Lung (tissue), 11 donors: ENCODE measurements at regions not wholly inside any gene's neighbourhood (a gene's known extent, or its start where the extent isn't known, plus 50 kb on each side); places are given as distances from the start of the nearest gene placed in this dataset.

Experiments
- ATAC-seq: fragments of 200-7000 bp; cut with Tn5 transposase; one replicate; pipeline ENCODE4 v1.9.1; 2020; ENCODE audit warnings: moderate number of reproducible peaks; ENCODE audit not compliant: insufficient read depth, low FRiP score
- DNase-seq, 3 donors: peaks; one replicate each; pipeline ENCODE4 v3.0.0-alpha.2; 2013 to 2017
- H3K27ac ChIP-seq, 2 donors: one replicate each; pipeline ENCODE4 v1.5.1; 2013; ENCODE audit warnings: mild to moderate bottlenecking in 2 of 2, moderate library complexity in 2 of 2, control low read depth in 1 of 2, inconsistent platforms in 1 of 2, low read depth in 1 of 2, low read length in 1 of 2
- H3K27me3 ChIP-seq, 3 donors: one replicate each; pipeline ENCODE4 v1.5.1; 2013; ENCODE audit warnings: low read length in 2 of 3; ENCODE audit not compliant: control insufficient read depth in 3 of 3, insufficient read depth in 3 of 3
- H3K36me3 ChIP-seq, 4 donors: one replicate each; pipeline ENCODE4 v1.5.1; 2013; ENCODE audit warnings: low read length in 4 of 4, mild to moderate bottlenecking in 1 of 4, moderate library complexity in 1 of 4; ENCODE audit not compliant: control insufficient read depth in 4 of 4, insufficient read depth in 4 of 4
- H3K4me1 ChIP-seq, 5 donors: one replicate each; pipeline ENCODE4 v1.5.1; 2013; ENCODE audit warnings: low read length in 5 of 5, mild to moderate bottlenecking in 2 of 5, moderate library complexity in 1 of 5; ENCODE audit not compliant: control insufficient read depth in 5 of 5, insufficient read depth in 5 of 5
- H3K4me3 ChIP-seq: one replicate; pipeline ENCODE4 v1.5.1; 2013; ENCODE audit warnings: mild to moderate bottlenecking, control low read depth, moderate library complexity
- H3K9ac ChIP-seq, 2 donors: one replicate each; pipeline ENCODE4 v1.5.1; 2013; ENCODE audit warnings: low read length in 2 of 2, control low read depth in 1 of 2; ENCODE audit not compliant: insufficient read depth in 1 of 2
- H3K9me3 ChIP-seq, 4 donors: one replicate each; pipeline ENCODE4 v1.5.1; 2013; ENCODE audit warnings: low read length in 3 of 4, mild to moderate bottlenecking in 1 of 4, moderate library complexity in 1 of 4; ENCODE audit not compliant: control insufficient read depth in 4 of 4, insufficient read depth in 3 of 4
- CTCF ChIP-seq: IDR thresholded peaks from 2 replicates; pipeline ENCODE4 v1.5.1; 2012; ENCODE audit warnings: mild to moderate bottlenecking; ENCODE audit errors: control extremely low read depth, extremely low read depth
- WGBS, 2 donors: extraction: QIAGEN DNeasy Blood & Tissue Kit; methylation state at CpG; one replicate each; pipeline ENCODE4 v1.1.7; 2013; 5-methylcytosine and 5-hydroxymethylcytosine counted together
- donor health status: control.
- donor health status: control.
- donor health status: Bipolar disorder and iron deficiency.
- donor health status: healthy.
- donor health status: DM: yes; HTN: yes; CAD: no.

GRCh38 chr1:104459886-104460285, 710.2 kb downstream of the AMY1C start:
- no peaks in the 10 kb centered on the region for H3K27me3 ChIP-seq

GRCh38 chr1:104460880-104461279, 711.2 kb downstream of the AMY1C start:
- no peak for TF ChIP-seq CTCF
- ATAC-seq (no peak), DNase-seq (no peak)
- Histone ChIP-seq H3K4me1 (no peaks in the 10 kb centered on the region), H3K9me3 (peaks cover 0 to 17% (median 14%) of the 10 kb centered on the region in 4 donors), H3K27me3 (no peaks in the 10 kb centered on the region), H3K36me3 (no peaks in the 10 kb centered on the region), H3K9ac (no peak overlapping the region), H3K4me3 (no peak overlapping the region), H3K27ac (no peak overlapping the region)
- 45 to 92% methylated on average over 1 of the region's 1 CpG for WGBS, 2 donors

More at GRCh38 chr1:104459886-104460285, 710.2 kb downstream of the AMY1C start:
- Histone ChIP-seq H3K4me1 (no peaks in the 10 kb centered on the region), H3K36me3 (no peaks in the 10 kb centered on the region), H3K9ac (no peak overlapping the region), H3K9me3 (peaks cover 0 to 21% (median 15%) of the 10 kb centered on the region in 4 donors), H3K27ac (no peak overlapping the region), H3K4me3 (no peak overlapping the region)
- WGBS, 2 donors: 73 to 74% methylated on average over 2 of the region's 2 CpGs
- no peak for ATAC-seq
- no peak for DNase-seq
- no peak for TF ChIP-seq CTCF

GRCh38 chr1:104463126-104463697, 713.5 kb downstream of the AMY1C start:
- Histone ChIP-seq H3K9ac (no peak overlapping the region), H3K4me1 (no peaks in the 10 kb centered on the region), H3K36me3 (no peaks in the 10 kb centered on the region), H3K4me3 (no peak overlapping the region), H3K27ac (no peak overlapping the region), H3K9me3 (peaks cover 0 to 27% (median 16%) of the 10 kb centered on the region in 4 donors), H3K27me3 (no peaks in the 10 kb centered on the region)
- WGBS, 2 donors: 90 to 94% methylated on average over 12 of the region's 12 CpGs
- no peak for TF ChIP-seq CTCF
- ATAC-seq (no peak), DNase-seq (no peak)

GRCh38 chr1:104466068-104466467, 716.4 kb downstream of the AMY1C start:
- Histone ChIP-seq H3K36me3 (no peaks in the 10 kb centered on the region), H3K9ac (no peak overlapping the region), H3K4me1 (no peaks in the 10 kb centered on the region), H3K4me3 (no peak overlapping the region), H3K27ac (no peak overlapping the region), H3K9me3 (peaks cover 0 to 28% (median 5%) of the 10 kb centered on the region in 4 donors), H3K27me3 (no peaks in the 10 kb centered on the region)
- DNase-seq (no peak), ATAC-seq (no peak)
- TF ChIP-seq CTCF: no peak
- 93 to 95% methylated on average over 8 of the region's 8 CpGs for WGBS, 2 donors
